Natural killer cell (primary cell): ENCODE measurements at regions not wholly inside any gene's neighbourhood (a gene's known extent, or its start where the extent isn't known, plus 50 kb on each side); places are given as distances from the start of the nearest gene placed in this dataset.

Experiments
- ATAC-seq, 3 donors: fragments of 150-1000 bp in 2 of 3; fragments of 200-7000 bp in 1 of 3; cut with Tn5 transposase; 1 replicate in 1 of 3; 2 replicates in 2 of 3; pipeline ENCODE4 v1.10.0; 2021; ENCODE audit warnings: mild to moderate bottlenecking in 2 of 3, moderate library complexity in 2 of 3
- DNase-seq, 2 donors: peaks; one replicate each; pipeline versions ENCODE4 v3.0.0 to v3.0.0-alpha.2; 2013 to 2021; ENCODE audit warnings: mixed read lengths in 1 of 2
- H3K27ac ChIP-seq: one replicate; pipeline ENCODE4 v1.5.1; 2013; ENCODE audit warnings: mild to moderate bottlenecking, low read length
- H3K27me3 ChIP-seq: one replicate; pipeline ENCODE4 v1.6.1; 2013; ENCODE audit warnings: low read length; ENCODE audit not compliant: control insufficient read depth, insufficient read depth
- H3K36me3 ChIP-seq: one replicate; pipeline ENCODE4 v1.6.1; 2013; ENCODE audit warnings: low read length; ENCODE audit not compliant: control insufficient read depth, insufficient read depth
- H3K4me1 ChIP-seq: one replicate; pipeline ENCODE4 v1.6.1; 2013; ENCODE audit warnings: low read length; ENCODE audit not compliant: control insufficient read depth, insufficient read depth
- H3K4me3 ChIP-seq: one replicate; pipeline ENCODE4 v1.5.1; 2013; ENCODE audit warnings: low read length
- H3K9me3 ChIP-seq: one replicate; pipeline ENCODE4 v1.6.1; 2013; ENCODE audit warnings: low read length; ENCODE audit not compliant: control insufficient read depth, insufficient read depth
- H3K27ac Mint-ChIP-seq, 2 donors: one replicate each; pipeline ENCODE4 v1.8.0; 2022; ENCODE audit warnings: mild to moderate bottlenecking in 2 of 2, mixed read lengths in 2 of 2, moderate library complexity in 1 of 2
- H3K27me3 Mint-ChIP-seq, 2 donors: one replicate each; pipeline ENCODE4 v1.8.0; 2022; ENCODE audit warnings: low read depth in 2 of 2, mixed read lengths in 2 of 2
- H3K36me3 Mint-ChIP-seq: one replicate; pipeline ENCODE4 v1.8.0; 2022; ENCODE audit warnings: mixed read lengths
- H3K4me1 Mint-ChIP-seq, 2 donors: one replicate each; pipeline ENCODE4 v1.8.0; 2022; ENCODE audit warnings: mixed read lengths in 2 of 2
- H3K4me3 Mint-ChIP-seq: one replicate; pipeline ENCODE4 v1.8.0; 2022; ENCODE audit warnings: mild to moderate bottlenecking, moderate library complexity, mixed read lengths
- H3K9me3 Mint-ChIP-seq, 2 donors: one replicate each; pipeline ENCODE4 v1.8.0; 2022; ENCODE audit warnings: mixed read lengths in 2 of 2
- WGBS: methylation state at CpG from one replicate; pipeline ENCODE4 v1.1.7; 2013; ENCODE audit warnings: missing lambda C conversion rate; ENCODE audit not compliant: insufficient coverage; 5-methylcytosine and 5-hydroxymethylcytosine counted together
- intact Hi-C: fragments of 100-400 bp; cut with micrococcal nuclease; formaldehyde crosslinking; loops from one replicate; pipeline ENCODE4 v1.14.2; 2022
- TF ChIP-seq, protein P1 (sequence below): fragments of 200-600 bp; IDR thresholded peaks from one replicate; pipeline ENCODE4 v1.8.0; 2022; ENCODE audit warnings: antibody characterized with exemption

DNA sequence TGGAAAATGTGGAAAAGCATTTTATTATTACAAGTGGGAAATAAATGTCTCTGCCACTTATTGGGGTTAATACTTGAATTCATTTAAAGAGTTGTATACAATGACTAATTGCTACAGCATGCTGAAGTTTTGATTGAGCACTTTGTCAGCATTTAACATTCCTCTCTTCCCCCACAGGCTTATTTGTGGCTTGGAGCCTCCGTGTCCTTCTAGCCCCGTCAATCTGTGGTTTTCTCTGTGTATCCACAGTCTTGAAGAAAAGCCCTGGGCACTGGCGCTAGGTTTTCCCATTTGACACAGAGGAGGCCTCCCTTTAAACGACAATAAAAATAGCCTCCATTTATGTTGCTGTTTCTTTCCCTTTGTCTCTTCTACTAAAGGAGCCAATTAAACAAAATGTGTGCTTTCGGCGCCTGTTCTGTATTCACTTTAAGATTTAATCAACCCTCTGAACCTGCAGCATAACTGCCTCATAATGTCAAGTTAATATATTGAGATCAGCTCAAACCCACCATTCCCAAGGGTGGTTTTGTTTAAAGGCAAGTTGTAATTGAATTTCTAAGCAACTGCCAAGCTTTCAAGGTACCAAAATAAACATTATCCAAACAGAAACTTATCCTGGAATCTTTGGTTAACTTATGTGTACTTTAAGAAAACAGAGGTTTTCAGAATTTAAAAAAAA lies 92.9 kb upstream of the ADRA1D start:
- no peaks in the 10 kb centered on the region for H3K36me3 ChIP-seq
- TF ChIP-seq, protein P1, sequence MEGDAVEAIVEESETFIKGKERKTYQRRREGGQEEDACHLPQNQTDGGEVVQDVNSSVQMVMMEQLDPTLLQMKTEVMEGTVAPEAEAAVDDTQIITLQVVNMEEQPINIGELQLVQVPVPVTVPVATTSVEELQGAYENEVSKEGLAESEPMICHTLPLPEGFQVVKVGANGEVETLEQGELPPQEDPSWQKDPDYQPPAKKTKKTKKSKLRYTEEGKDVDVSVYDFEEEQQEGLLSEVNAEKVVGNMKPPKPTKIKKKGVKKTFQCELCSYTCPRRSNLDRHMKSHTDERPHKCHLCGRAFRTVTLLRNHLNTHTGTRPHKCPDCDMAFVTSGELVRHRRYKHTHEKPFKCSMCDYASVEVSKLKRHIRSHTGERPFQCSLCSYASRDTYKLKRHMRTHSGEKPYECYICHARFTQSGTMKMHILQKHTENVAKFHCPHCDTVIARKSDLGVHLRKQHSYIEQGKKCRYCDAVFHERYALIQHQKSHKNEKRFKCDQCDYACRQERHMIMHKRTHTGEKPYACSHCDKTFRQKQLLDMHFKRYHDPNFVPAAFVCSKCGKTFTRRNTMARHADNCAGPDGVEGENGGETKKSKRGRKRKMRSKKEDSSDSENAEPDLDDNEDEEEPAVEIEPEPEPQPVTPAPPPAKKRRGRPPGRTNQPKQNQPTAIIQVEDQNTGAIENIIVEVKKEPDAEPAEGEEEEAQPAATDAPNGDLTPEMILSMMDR = no peak
- no peaks in the 10 kb centered on the region for H3K4me1 Mint-ChIP-seq
- H3K9me3 ChIP-seq = no peaks in the 10 kb centered on the region
- H3K27me3 ChIP-seq = no peaks in the 10 kb centered on the region
- H3K27ac ChIP-seq = no peak overlapping the region
- H3K4me1 ChIP-seq = no peaks in the 10 kb centered on the region
- no peak overlapping the region for H3K27ac Mint-ChIP-seq
- H3K36me3 Mint-ChIP-seq = no peaks in the 10 kb centered on the region
- WGBS = 54% methylated on average over 6 of the region's 6 CpGs
- no peaks in the 10 kb centered on the region for H3K9me3 Mint-ChIP-seq
- intact Hi-C loops = no loop called here
- H3K27me3 Mint-ChIP-seq = peaks cover 14 to 25% of the 10 kb centered on the region in 2 donors
- H3K4me3 Mint-ChIP-seq = no peak overlapping the region
- no peak overlapping the region for H3K4me3 ChIP-seq
- no peak for ATAC-seq
- DNase-seq = no peak

DNA sequence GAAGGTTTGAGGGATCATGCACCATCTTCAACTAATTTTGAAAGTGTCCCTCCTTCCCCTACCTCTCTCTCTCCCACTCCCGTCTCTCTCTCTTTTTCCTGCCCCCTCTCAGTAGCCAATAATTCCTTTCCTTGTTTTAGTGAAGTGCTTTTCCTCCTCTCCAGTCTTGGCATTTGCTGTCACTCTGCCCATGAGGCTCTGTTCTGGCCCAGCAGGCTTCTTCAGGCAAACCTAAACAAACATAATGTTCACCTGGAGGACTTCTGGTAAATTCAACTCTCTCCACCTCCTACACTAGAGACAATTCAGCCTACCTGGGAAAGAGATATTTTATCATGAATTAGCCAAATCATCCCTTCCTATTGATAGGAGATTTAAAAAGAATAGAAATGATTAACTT lies 86.6 kb upstream of the ADRA1D start:
- no peak overlapping the region for H3K27ac ChIP-seq
- no peak overlapping the region for H3K27ac Mint-ChIP-seq
- H3K4me3 ChIP-seq = no peak overlapping the region
- TF ChIP-seq, protein P1 = no peak
- no peak for DNase-seq
- intact Hi-C loops = no loop called here
- H3K9me3 ChIP-seq = no peaks in the 10 kb centered on the region
- H3K27me3 ChIP-seq = no peaks in the 10 kb centered on the region
- ATAC-seq = no peak
- no peaks in the 10 kb centered on the region for H3K9me3 Mint-ChIP-seq
- H3K27me3 Mint-ChIP-seq = peaks cover 7 to 15% of the 10 kb centered on the region in 2 donors
- no peaks in the 10 kb centered on the region for H3K36me3 ChIP-seq
- H3K36me3 Mint-ChIP-seq = no peaks in the 10 kb centered on the region
- 76% methylated on average over 1 of the region's 1 CpG for WGBS
- H3K4me3 Mint-ChIP-seq = no peak overlapping the region
- H3K4me1 Mint-ChIP-seq = no peaks in the 10 kb centered on the region
- H3K4me1 ChIP-seq = no peaks in the 10 kb centered on the region

DNA sequence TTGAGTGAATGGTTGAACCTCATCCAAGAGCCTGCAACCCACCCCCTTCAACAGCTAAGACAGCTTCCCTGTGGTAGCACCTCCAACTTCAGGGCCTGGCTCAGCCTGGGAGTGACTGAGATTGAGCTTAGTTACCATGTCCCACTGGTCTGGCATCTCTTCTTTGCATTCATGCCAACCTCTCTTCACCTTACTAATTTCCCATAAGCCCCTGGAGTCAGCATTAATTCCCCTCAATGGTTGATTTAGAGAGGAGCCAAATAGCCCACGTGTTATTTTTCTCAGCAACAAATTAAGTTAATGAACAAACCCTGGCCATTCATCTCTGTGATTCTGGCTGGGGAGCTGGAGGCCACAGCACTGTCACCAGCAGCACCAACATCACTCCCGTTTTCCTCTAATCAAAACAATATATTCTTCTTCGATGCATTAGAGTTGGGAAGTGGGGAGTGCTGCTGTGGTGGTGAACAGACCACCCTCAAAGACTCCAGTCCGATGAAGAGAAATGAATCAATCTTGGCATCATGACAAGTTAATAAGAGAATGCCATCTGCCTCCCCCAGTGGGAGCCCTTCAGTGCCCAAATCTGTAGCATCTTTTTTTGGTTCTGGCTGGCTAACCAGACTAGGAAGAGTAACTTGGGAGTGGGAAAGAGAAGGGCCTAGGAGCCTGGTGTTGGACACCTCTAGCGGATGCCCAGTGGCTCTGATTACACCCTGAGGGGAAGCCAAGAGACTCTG lies 83.2 kb upstream of the ADRA1D start:
- H3K27ac Mint-ChIP-seq = no peak overlapping the region
- no peak overlapping the region for H3K4me3 Mint-ChIP-seq
- WGBS = 57% methylated on average over 3 of the region's 5 CpGs
- H3K27me3 Mint-ChIP-seq = peaks cover 9 to 10% of the 10 kb centered on the region in 2 donors
- H3K9me3 ChIP-seq = no peaks in the 10 kb centered on the region
- no peak for ATAC-seq
- H3K27ac ChIP-seq = no peak overlapping the region
- DNase-seq = no peak
- H3K36me3 ChIP-seq = no peaks in the 10 kb centered on the region
- H3K9me3 Mint-ChIP-seq = no peaks in the 10 kb centered on the region
- H3K4me3 ChIP-seq = no peak overlapping the region
- TF ChIP-seq, protein P1 = no peak
- no peaks in the 10 kb centered on the region for H3K4me1 Mint-ChIP-seq
- no peaks in the 10 kb centered on the region for H3K4me1 ChIP-seq
- H3K27me3 ChIP-seq = no peaks in the 10 kb centered on the region
- H3K36me3 Mint-ChIP-seq = no peaks in the 10 kb centered on the region
- intact Hi-C loops = no loop called here
